NOMO-1 treated with DMSO at 0.1 percent for 48 hours (cell line): ENCODE measurements at regions not wholly inside any gene's neighbourhood (a gene's known extent, or its start where the extent isn't known, plus 50 kb on each side); places are given as distances from the start of the nearest gene placed in this dataset.
A peak's percentile ranks its signal among the peaks of the same experiment; 100 is the strongest.

ENCODE experiments used
- DNase-seq: peaks from one replicate; lab custom pipeline; 2025; ENCODE audit not compliant: unreplicated experiment; lab: John Stamatoyannopoulos, UW

- DNase-seq = no peak
Measured at GRCh38 chr4:20444599-20445337, 193.1 kb downstream of the SLIT2 start.

- no peak for DNase-seq
Measured at GRCh38 chr4:20445933-20446723, 194.4 kb downstream of the SLIT2 start.

- no peak for DNase-seq
Measured at GRCh38 chr4:20447103-20447502, 195.4 kb downstream of the SLIT2 start.

GRCh38 chr4:20451986-20452385 lies 200.3 kb downstream of the SLIT2 start:
- DNase-seq = no peak

GRCh38 chr4:20454515-20454914 lies 202.8 kb downstream of the SLIT2 start:
- DNase-seq = no peak

- no peak for DNase-seq
Measured at GRCh38 chr4:20456407-20456806, 204.7 kb downstream of the SLIT2 start.

- DNase-seq = no peak
Measured at GRCh38 chr4:20462426-20463175, 210.9 kb downstream of the SLIT2 start.

- DNase-seq = no peak
Measured at GRCh38 chr4:20463176-20463430, 211.4 kb downstream of the SLIT2 start.

- no peak for DNase-seq
Measured at GRCh38 chr4:20464381-20464780, 212.7 kb downstream of the SLIT2 start.

GRCh38 chr4:20474119-20474518 lies 222.4 kb downstream of the SLIT2 start:
- DNase-seq = no peak

GRCh38 chr4:20478412-20478811 lies 221.8 kb upstream of the PACRGL start:
- no peak for DNase-seq

- DNase-seq = no peak
Measured at GRCh38 chr4:20480165-20480947, 219.9 kb upstream of the PACRGL start.

- no peak for DNase-seq
Measured at GRCh38 chr4:20483416-20483815, 216.8 kb upstream of the PACRGL start.

- DNase-seq = no peak
Measured at GRCh38 chr4:20486433-20486832, 213.8 kb upstream of the PACRGL start.

GRCh38 chr4:20487446-20487845 lies 212.8 kb upstream of the PACRGL start:
- DNase-seq = no peak

GRCh38 chr4:20487852-20488251 lies 212.4 kb upstream of the PACRGL start:
- DNase-seq = no peak

- no peak for DNase-seq
Measured at GRCh38 chr4:20490734-20491133, 209.5 kb upstream of the PACRGL start.

GRCh38 chr4:20493761-20494353 lies 206.4 kb upstream of the PACRGL start:
- no peak for DNase-seq

- peak; percentile 6 for DNase-seq
Measured at GRCh38 chr4:20496068-20496467, 204.2 kb upstream of the PACRGL start.

- DNase-seq = no peak
Measured at GRCh38 chr4:20504146-20504545, 196.1 kb upstream of the PACRGL start.

GRCh38 chr4:20505927-20506326 lies 194.3 kb upstream of the PACRGL start:
- DNase-seq = no peak
